Memory B cell (primary cell): ENCODE measurements at regions not wholly inside any gene's neighbourhood (a gene's known extent, or its start where the extent isn't known, plus 50 kb on each side); places are given as distances from the start of the nearest gene placed in this dataset.
"Not testable (repeated sequence)": the region's sequence is repeated elsewhere in the genome, so short reads cannot be mapped to it uniquely, and the experiment has no call there.

Experiments
- ATAC-seq: fragments of 150-1000 bp; cut with Tn5 transposase; 2 replicates; pipeline ENCODE4 v1.10.0; 2021; ENCODE audit warnings: low read depth, mild to moderate bottlenecking, moderate library complexity
- DNase-seq, 2 donors: peaks; one replicate each; pipeline ENCODE4 v3.0.0; 2022; ENCODE audit warnings: low spot score in 2 of 2
- H3K27ac Mint-ChIP-seq: one replicate; pipeline ENCODE4 v1.8.0; 2022; ENCODE audit warnings: mild to moderate bottlenecking, moderate library complexity, mixed read lengths
- H3K27me3 Mint-ChIP-seq: one replicate; pipeline ENCODE4 v1.8.0; 2022; ENCODE audit warnings: mixed read lengths
- H3K36me3 Mint-ChIP-seq: one replicate; pipeline ENCODE4 v1.8.0; 2022; ENCODE audit warnings: mild to moderate bottlenecking, mixed read lengths
- H3K4me1 Mint-ChIP-seq: one replicate; pipeline ENCODE4 v1.8.0; 2022; ENCODE audit warnings: mixed read lengths
- H3K4me3 Mint-ChIP-seq: one replicate; pipeline ENCODE4 v1.8.0; 2022; ENCODE audit warnings: mild to moderate bottlenecking, moderate library complexity, mixed read lengths
- H3K9me3 Mint-ChIP-seq: one replicate; pipeline ENCODE4 v1.8.0; 2022; ENCODE audit warnings: mixed read lengths

GRCh38 chr14:84323978-84324377, 1206.0 kb upstream of the FLRT2 start:
- ATAC-seq (no peak), DNase-seq (no peak)
- Mint-ChIP-seq H3K9me3 (peaks cover 12% of the 10 kb centered on the region), H3K4me3 (no peak overlapping the region), H3K4me1 (no peaks in the 10 kb centered on the region), H3K36me3 (no peaks in the 10 kb centered on the region), H3K27me3 (no peaks in the 10 kb centered on the region), H3K27ac (no peak overlapping the region)

- no peak for ATAC-seq
- no peak for DNase-seq
- Mint-ChIP-seq H3K36me3 (no peaks in the 10 kb centered on the region), H3K4me3 (no peak overlapping the region), H3K27me3 (no peaks in the 10 kb centered on the region), H3K4me1 (no peaks in the 10 kb centered on the region), H3K27ac (no peak overlapping the region), H3K9me3 (peaks cover 11% of the 10 kb centered on the region)
Measured at GRCh38 chr14:84336433-84336832, 1193.5 kb upstream of the FLRT2 start.

DNA sequence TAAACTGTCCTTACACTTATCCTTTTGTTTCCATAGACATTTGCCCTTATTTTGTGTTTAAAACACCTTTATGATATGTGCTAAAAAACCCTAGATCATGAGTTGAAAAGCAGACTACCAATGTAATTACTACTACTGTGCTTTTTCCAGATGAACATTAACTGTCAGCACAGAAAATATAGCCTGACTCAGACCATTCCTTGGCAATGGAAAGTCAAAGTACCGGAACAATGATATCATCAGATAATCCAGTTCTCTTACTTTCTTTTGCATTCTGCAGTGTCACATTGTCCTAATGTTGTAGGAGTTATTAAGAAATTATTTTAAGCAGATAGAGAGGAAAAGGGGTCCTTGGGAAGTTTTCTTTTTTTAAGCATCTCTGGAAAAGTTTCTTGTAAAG, 1189.0 kb upstream of the FLRT2 start:
- Mint-ChIP-seq H3K36me3 (no peaks in the 10 kb centered on the region), H3K27ac (no peak overlapping the region), H3K9me3 (peaks cover 7% of the 10 kb centered on the region), H3K4me3 (no peak overlapping the region), H3K27me3 (no peaks in the 10 kb centered on the region), H3K4me1 (no peaks in the 10 kb centered on the region)
- DNase-seq (no peak), ATAC-seq (no peak)

- H3K27me3 Mint-ChIP-seq, H3K4me1 Mint-ChIP-seq, H3K27ac Mint-ChIP-seq, H3K4me3 Mint-ChIP-seq, DNase-seq, H3K9me3 Mint-ChIP-seq, ATAC-seq, H3K36me3 Mint-ChIP-seq: not testable (repeated sequence)
Measured at GRCh38 chr14:84341867-84342266, 1188.1 kb upstream of the FLRT2 start.

GRCh38 chr14:84343656-84344055, 1186.3 kb upstream of the FLRT2 start:
- no peaks in the 10 kb centered on the region for H3K27me3 Mint-ChIP-seq
- no peak overlapping the region for H3K27ac Mint-ChIP-seq
- H3K9me3 Mint-ChIP-seq = peaks cover 6% of the 10 kb centered on the region
- DNase-seq (no peak), ATAC-seq (no peak)
- H3K4me1 Mint-ChIP-seq = no peaks in the 10 kb centered on the region
- no peaks in the 10 kb centered on the region for H3K36me3 Mint-ChIP-seq
- no peak overlapping the region for H3K4me3 Mint-ChIP-seq

DNA sequence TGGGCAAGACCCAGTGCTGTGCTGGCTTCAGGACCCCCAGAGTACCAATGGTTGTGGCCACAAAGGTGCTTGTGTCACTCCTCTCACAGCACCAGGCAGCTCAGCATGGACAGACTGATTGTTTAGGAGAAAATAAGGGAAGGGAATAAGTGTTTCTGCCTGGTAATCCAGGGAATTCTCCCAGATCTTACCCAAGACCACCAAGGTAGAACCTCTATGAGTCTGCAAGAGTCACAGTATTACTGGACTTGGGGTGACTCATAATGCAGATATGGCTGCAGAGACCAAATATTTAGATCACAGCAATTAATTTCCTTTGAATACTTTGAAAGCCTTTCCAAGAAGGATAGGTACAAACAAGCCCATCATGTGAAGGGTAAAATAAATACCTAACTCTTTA, 1178.3 kb upstream of the FLRT2 start:
- H3K36me3 Mint-ChIP-seq = no peaks in the 10 kb centered on the region
- H3K4me3 Mint-ChIP-seq = no peak overlapping the region
- ATAC-seq (no peak), DNase-seq (no peak)
- H3K4me1 Mint-ChIP-seq = no peaks in the 10 kb centered on the region
- H3K27me3 Mint-ChIP-seq = no peaks in the 10 kb centered on the region
- peaks cover 11% of the 10 kb centered on the region for H3K9me3 Mint-ChIP-seq
- H3K27ac Mint-ChIP-seq = no peak overlapping the region

GRCh38 chr14:84361476-84361875, 1168.5 kb upstream of the FLRT2 start:
- no peak for DNase-seq
- Mint-ChIP-seq H3K36me3 (no peaks in the 10 kb centered on the region), H3K4me1 (no peaks in the 10 kb centered on the region), H3K4me3 (no peak overlapping the region), H3K27me3 (no peaks in the 10 kb centered on the region), H3K9me3 (peaks cover 6% of the 10 kb centered on the region), H3K27ac (no peak overlapping the region)
- no peak for ATAC-seq

DNA sequence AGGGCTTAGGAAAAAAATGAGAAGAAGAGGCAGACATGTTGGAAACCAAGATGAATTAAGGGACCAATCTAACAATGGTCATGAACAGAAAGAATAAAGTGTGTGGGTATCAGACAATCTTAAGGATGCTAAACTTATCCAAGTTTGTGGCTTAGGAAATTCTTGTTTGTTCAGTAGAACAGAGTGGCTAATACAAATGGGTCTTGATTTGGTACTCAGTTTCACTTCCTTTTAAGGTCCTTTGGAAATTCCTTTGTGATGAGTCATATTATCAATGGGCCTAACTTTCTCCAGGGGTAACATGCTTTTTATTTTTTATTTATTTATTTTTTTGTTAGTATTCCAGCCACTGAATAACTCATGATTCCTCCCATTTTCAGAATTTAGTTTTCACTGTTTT, 1154.7 kb upstream of the FLRT2 start:
- ATAC-seq (no peak), DNase-seq (no peak)
- Mint-ChIP-seq H3K4me1 (no peaks in the 10 kb centered on the region), H3K4me3 (no peak overlapping the region), H3K27me3 (no peaks in the 10 kb centered on the region), H3K9me3 (peaks cover 7% of the 10 kb centered on the region), H3K27ac (no peak overlapping the region), H3K36me3 (no peaks in the 10 kb centered on the region)

DNA sequence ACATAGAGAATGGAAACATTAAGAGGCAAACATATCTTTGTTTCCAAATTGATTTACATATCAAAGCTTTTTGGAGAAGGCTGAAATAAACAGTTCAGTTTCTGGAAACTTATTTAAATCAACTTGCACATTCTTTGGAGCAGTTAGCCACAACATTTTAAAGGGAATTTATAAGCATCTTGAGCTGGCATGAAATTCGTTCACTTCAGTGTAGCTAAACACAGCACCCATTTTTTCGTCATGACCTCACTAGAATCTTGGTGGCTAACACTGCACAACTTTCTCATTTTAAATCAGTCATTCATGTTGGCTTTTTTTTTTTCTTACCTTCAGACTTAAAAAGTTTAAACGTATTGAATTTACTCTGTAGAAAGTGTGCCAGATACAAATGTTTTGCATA, 1139.9 kb upstream of the FLRT2 start:
- no peak for ATAC-seq
- Mint-ChIP-seq H3K36me3 (no peaks in the 10 kb centered on the region), H3K27me3 (no peaks in the 10 kb centered on the region), H3K4me1 (no peaks in the 10 kb centered on the region), H3K27ac (no peak overlapping the region), H3K4me3 (no peak overlapping the region), H3K9me3 (peaks cover 13% of the 10 kb centered on the region)
- DNase-seq = no peak

- no peaks in the 10 kb centered on the region for H3K36me3 Mint-ChIP-seq
- no peak overlapping the region for H3K27ac Mint-ChIP-seq
- peaks cover 8% of the 10 kb centered on the region for H3K9me3 Mint-ChIP-seq
- ATAC-seq = no peak
- no peaks in the 10 kb centered on the region for H3K27me3 Mint-ChIP-seq
- no peak overlapping the region for H3K4me3 Mint-ChIP-seq
- no peak for DNase-seq
- no peaks in the 10 kb centered on the region for H3K4me1 Mint-ChIP-seq
Measured at GRCh38 chr14:84397631-84398030, 1132.3 kb upstream of the FLRT2 start.

DNA sequence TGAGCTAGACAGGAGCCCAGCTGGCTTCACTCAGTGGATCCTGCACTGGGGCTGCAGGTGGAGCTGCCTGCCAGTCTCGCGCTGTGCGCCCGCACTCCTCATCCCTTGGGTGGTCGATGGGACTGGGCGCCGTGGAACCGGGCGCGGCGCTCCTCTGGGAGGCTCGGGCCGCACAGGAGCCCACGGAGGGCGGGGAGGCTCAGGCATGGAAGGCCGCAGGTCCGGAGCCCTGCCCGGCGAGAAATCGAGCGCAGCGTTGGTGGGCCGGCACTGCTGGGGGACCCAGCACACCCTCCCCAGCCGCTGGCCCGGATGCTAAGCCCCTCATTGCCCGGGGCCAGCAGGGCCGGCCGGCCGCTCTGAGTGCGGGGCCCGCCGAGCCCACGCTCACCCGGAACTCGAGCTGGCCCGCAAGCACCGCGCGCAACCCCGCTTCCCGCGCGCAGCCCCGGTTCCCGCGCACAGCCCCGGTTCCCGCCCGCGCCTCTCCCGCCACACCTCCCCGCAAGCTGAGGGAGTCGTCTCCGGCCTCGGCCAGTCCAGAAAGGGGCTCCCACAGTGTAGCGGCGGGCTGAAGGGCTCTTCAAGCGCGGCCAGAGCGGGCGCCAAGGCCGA, 1130.5 kb upstream of the FLRT2 start:
- no peaks in the 10 kb centered on the region for H3K4me1 Mint-ChIP-seq
- no peak for ATAC-seq
- no peaks in the 10 kb centered on the region for H3K36me3 Mint-ChIP-seq
- H3K4me3 Mint-ChIP-seq = no peak overlapping the region
- DNase-seq = no peak
- no peak overlapping the region for H3K27ac Mint-ChIP-seq
- no peaks in the 10 kb centered on the region for H3K27me3 Mint-ChIP-seq
- peaks cover 7% of the 10 kb centered on the region for H3K9me3 Mint-ChIP-seq

DNA sequence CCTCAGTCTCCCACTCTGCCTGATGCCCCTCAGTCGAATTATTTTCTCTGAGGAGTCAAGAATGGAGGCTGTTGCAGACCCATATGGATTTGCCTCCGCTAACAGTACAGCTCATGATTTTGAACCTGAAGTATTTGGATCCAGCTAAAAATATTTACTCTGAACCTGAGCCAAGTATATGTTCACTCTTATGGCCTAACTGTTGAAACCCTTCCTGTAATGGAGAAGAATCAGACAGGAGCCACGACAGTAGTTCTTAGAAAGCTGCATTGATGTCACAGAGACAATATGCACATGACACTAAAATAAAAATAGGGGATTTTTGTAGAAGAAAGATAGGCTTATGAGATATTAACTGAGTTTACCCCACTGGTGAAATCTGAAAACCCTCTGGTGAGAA, 1128.3 kb upstream of the FLRT2 start:
- Mint-ChIP-seq H3K27ac (no peak overlapping the region), H3K4me3 (no peak overlapping the region), H3K36me3 (no peaks in the 10 kb centered on the region), H3K4me1 (no peaks in the 10 kb centered on the region), H3K27me3 (no peaks in the 10 kb centered on the region), H3K9me3 (peaks cover 2% of the 10 kb centered on the region)
- no peak for DNase-seq
- no peak for ATAC-seq

- no peaks in the 10 kb centered on the region for H3K36me3 Mint-ChIP-seq
Measured at GRCh38 chr14:84403585-84403984, 1126.4 kb upstream of the FLRT2 start.

GRCh38 chr14:84404246-84404645, 1125.7 kb upstream of the FLRT2 start:
- peaks cover 1% of the 10 kb centered on the region for H3K9me3 Mint-ChIP-seq
- no peaks in the 10 kb centered on the region for H3K4me1 Mint-ChIP-seq
- no peak overlapping the region for H3K4me3 Mint-ChIP-seq
- no peaks in the 10 kb centered on the region for H3K36me3 Mint-ChIP-seq
- H3K27me3 Mint-ChIP-seq = no peaks in the 10 kb centered on the region
- ATAC-seq (no peak), DNase-seq (no peak)
- H3K27ac Mint-ChIP-seq = no peak overlapping the region

More at GRCh38 chr14:84403585-84403984, 1126.4 kb upstream of the FLRT2 start:
- Mint-ChIP-seq H3K27ac (no peak overlapping the region), H3K9me3 (peaks cover 1% of the 10 kb centered on the region), H3K4me1 (no peaks in the 10 kb centered on the region), H3K4me3 (no peak overlapping the region), H3K27me3 (no peaks in the 10 kb centered on the region)
- no peak for DNase-seq
- no peak for ATAC-seq

- Mint-ChIP-seq H3K4me3 (no peak overlapping the region), H3K27ac (no peak overlapping the region), H3K27me3 (no peaks in the 10 kb centered on the region), H3K9me3 (peaks cover 7% of the 10 kb centered on the region), H3K36me3 (no peaks in the 10 kb centered on the region), H3K4me1 (no peaks in the 10 kb centered on the region)
- DNase-seq (no peak), ATAC-seq (no peak)
Measured at GRCh38 chr14:84409435-84409834, 1120.5 kb upstream of the FLRT2 start.
